ENCODE measurements at regions not wholly inside any gene's neighbourhood (a gene's known extent, or its start where the extent isn't known, plus 50 kb on each side); places are given as distances from the start of the nearest gene placed in this dataset.

DNA sequence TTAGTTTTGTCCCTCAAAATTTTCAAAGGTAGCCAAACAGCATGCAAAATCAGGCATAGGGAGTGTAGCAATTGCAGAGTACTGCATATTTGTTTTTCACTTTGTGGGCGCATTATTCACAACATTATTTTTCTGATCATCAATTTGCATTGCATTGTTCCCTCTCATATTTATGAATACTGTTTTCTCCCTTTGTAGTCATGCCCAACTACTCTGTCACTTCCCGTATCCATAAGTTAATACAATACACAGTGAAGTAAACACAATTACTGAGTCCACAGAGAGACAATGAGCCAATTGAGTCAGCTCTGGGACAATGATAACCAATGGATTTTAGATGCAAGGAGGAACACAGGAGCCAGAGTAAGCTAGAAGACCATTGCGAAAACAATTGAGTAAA lies 944.0 kb upstream of the ADGRL4 start:
- H3K4me3 ChIP-seq (replicated peaks; ENCODE audit: insufficient read depth, low read length): no peak overlapping the region
- TF ChIP-seq, protein P1, sequence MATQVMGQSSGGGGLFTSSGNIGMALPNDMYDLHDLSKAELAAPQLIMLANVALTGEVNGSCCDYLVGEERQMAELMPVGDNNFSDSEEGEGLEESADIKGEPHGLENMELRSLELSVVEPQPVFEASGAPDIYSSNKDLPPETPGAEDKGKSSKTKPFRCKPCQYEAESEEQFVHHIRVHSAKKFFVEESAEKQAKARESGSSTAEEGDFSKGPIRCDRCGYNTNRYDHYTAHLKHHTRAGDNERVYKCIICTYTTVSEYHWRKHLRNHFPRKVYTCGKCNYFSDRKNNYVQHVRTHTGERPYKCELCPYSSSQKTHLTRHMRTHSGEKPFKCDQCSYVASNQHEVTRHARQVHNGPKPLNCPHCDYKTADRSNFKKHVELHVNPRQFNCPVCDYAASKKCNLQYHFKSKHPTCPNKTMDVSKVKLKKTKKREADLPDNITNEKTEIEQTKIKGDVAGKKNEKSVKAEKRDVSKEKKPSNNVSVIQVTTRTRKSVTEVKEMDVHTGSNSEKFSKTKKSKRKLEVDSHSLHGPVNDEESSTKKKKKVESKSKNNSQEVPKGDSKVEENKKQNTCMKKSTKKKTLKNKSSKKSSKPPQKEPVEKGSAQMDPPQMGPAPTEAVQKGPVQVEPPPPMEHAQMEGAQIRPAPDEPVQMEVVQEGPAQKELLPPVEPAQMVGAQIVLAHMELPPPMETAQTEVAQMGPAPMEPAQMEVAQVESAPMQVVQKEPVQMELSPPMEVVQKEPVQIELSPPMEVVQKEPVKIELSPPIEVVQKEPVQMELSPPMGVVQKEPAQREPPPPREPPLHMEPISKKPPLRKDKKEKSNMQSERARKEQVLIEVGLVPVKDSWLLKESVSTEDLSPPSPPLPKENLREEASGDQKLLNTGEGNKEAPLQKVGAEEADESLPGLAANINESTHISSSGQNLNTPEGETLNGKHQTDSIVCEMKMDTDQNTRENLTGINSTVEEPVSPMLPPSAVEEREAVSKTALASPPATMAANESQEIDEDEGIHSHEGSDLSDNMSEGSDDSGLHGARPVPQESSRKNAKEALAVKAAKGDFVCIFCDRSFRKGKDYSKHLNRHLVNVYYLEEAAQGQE (IDR thresholded peaks at IDR 0.05; ENCODE audit: insufficient replicate concordance, low read depth): no peak
- no peak overlapping the region for H3K27ac ChIP-seq (replicated peaks)
- no peaks in the 10 kb centered on the region for H3K27me3 ChIP-seq (ENCODE audit: insufficient read depth, poor library complexity, severe bottlenecking)
- no peak for DNase-seq (ENCODE audit: low read depth in 1 of 2, low spot score in 1 of 2)

DNA sequence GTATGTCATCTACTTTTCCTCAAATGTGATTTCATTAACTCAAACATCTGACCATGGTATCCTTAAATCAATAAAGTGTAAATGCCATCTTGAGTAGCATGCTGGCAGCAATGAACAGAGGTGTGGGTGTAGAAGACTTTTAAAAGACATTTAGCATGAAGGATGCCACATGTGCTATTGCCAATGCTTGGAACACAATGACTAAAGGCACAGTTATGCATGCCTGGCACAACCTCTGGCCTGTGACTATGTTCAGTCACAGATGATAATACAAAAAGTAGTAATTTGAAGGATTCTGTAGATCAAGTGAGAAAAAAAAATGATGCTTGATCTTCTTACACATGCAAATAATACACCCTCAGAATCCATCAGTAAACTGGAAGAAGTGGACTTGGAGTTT lies 938.9 kb upstream of the ADGRL4 start:
- TF ChIP-seq, protein P2, sequence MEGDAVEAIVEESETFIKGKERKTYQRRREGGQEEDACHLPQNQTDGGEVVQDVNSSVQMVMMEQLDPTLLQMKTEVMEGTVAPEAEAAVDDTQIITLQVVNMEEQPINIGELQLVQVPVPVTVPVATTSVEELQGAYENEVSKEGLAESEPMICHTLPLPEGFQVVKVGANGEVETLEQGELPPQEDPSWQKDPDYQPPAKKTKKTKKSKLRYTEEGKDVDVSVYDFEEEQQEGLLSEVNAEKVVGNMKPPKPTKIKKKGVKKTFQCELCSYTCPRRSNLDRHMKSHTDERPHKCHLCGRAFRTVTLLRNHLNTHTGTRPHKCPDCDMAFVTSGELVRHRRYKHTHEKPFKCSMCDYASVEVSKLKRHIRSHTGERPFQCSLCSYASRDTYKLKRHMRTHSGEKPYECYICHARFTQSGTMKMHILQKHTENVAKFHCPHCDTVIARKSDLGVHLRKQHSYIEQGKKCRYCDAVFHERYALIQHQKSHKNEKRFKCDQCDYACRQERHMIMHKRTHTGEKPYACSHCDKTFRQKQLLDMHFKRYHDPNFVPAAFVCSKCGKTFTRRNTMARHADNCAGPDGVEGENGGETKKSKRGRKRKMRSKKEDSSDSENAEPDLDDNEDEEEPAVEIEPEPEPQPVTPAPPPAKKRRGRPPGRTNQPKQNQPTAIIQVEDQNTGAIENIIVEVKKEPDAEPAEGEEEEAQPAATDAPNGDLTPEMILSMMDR (IDR thresholded peaks at IDR 0.05; ENCODE audit: insufficient read depth, low read length): no peak
- TF ChIP-seq POLR2AphosphoS5 (IDR thresholded peaks at IDR 0.05; ENCODE audit: low read depth): no peak
- Histone ChIP-seq H3K27me3 (ENCODE audit: insufficient read depth, poor library complexity, severe bottlenecking) (no peaks in the 10 kb centered on the region), H3K27ac (replicated peaks) (no peak overlapping the region), H3K4me3 (replicated peaks; ENCODE audit: insufficient read depth, low read length) (no peak overlapping the region)
- no peak for DNase-seq (ENCODE audit: low read depth in 1 of 2, low spot score in 1 of 2)

DNA sequence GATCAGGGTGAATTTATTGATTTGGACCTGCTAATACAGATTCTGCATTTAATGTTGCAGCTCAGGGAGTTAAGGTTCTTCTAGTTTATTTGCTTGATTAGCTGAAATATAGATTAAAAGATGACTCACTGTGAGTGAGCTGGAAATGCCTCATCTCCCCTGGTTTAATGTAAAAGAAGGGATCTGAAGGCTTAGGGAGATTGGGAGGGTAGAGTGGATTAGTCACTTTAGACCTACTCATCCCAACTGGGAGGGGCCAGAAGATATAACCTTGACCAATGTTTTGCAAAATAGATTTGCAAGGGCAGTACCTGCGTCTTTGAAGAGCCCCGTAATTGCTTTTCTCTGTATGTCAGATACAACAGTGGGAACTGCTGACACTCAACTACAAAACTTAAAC lies 922.8 kb upstream of the ADGRL4 start:
- Histone ChIP-seq H3K4me3 (replicated peaks; ENCODE audit: insufficient read depth, low read length) (no peak overlapping the region), H3K27ac (replicated peaks) (no peak overlapping the region), H3K27me3 (ENCODE audit: insufficient read depth, poor library complexity, severe bottlenecking) (no peaks in the 10 kb centered on the region)
- TF ChIP-seq, protein P2 (IDR thresholded peaks at IDR 0.05; ENCODE audit: insufficient read depth, low read length): no peak
- TF ChIP-seq, protein P1 (IDR thresholded peaks at IDR 0.05; ENCODE audit: insufficient replicate concordance, low read depth): no peak
- TF ChIP-seq SPI1 (IDR thresholded peaks at IDR 0.05; ENCODE audit: borderline replicate concordance, low read depth) (no peak), POLR2AphosphoS5 (IDR thresholded peaks at IDR 0.05; ENCODE audit: low read depth) (no peak), GABPA (IDR thresholded peaks at IDR 0.05; ENCODE audit: low read depth) (no peak)
- no peak for DNase-seq (ENCODE audit: low read depth in 1 of 2, low spot score in 1 of 2)

DNA sequence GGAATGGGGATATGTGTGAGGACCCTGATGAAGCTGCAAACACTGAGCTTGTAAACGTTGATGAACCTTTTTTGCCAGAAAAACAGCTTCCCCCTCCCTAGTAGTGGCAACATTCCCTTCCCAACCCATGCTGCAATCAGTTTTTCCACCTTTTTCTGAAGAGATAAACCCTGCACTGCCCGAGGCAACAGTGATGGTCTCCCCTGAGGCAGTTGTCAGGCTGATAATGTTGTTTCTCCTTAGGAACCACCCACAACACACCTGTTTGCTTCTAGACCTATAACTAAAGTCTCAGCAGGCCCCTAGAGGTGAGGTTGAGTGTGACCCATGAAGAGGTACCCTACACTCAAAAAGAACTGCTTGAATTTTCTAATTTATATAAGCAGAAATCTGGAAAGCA lies 922.4 kb upstream of the ADGRL4 start:
- TF ChIP-seq, protein P1 (IDR thresholded peaks at IDR 0.05; ENCODE audit: insufficient replicate concordance, low read depth): no peak
- TF ChIP-seq GABPA (IDR thresholded peaks at IDR 0.05; ENCODE audit: low read depth): no peak
- TF ChIP-seq POLR2AphosphoS5 (IDR thresholded peaks at IDR 0.05; ENCODE audit: low read depth): no peak
- no peak for TF ChIP-seq SPI1 (IDR thresholded peaks at IDR 0.05; ENCODE audit: borderline replicate concordance, low read depth)
- H3K27ac ChIP-seq (replicated peaks): no peak overlapping the region
- DNase-seq (ENCODE audit: low read depth in 1 of 2, low spot score in 1 of 2): no peak
- H3K27me3 ChIP-seq (ENCODE audit: insufficient read depth, poor library complexity, severe bottlenecking): no peaks in the 10 kb centered on the region
- H3K4me3 ChIP-seq (replicated peaks; ENCODE audit: insufficient read depth, low read length): no peak overlapping the region
